ENCODE measurements at regions not wholly inside any gene's neighbourhood (a gene's known extent, or its start where the extent isn't known, plus 50 kb on each side); places are given as distances from the start of the nearest gene placed in this dataset.
"Not testable (repeated sequence)": the region's sequence is repeated elsewhere in the genome, so short reads cannot be mapped to it uniquely, and the experiment has no call there.

DNA sequence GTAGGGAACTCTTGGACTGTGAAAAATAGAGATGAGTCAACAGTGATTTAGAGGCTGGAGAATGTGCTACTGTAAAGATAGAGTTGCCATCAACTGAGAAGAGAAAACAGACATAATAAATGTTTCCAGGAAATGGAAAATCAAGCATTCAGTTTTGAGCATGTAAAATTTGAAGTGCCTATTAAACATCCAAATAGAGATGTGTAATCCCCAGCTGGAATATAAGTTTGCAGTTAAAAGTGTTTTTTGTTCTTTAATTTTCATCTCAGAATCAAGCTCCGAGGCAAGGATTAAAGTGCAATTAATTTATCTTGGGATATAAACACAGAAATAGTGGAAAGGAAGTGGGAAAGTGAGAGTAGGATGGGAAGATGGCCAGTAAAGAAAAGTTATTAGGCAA is 666.0 kb upstream of the RAG2 start:
- Mint-ChIP-seq H3K4me1 (no peaks in the 10 kb centered on the region), H3K27me3 (ENCODE audit: low read depth in 3 of 3) (no peaks in the 10 kb centered on the region), H3K36me3 (no peaks in the 10 kb centered on the region), H3K4me3 (no peak overlapping the region), H3K9me3 (peaks cover 0 to 7% (median 3%) of the 10 kb centered on the region in 7 donors), H3K27ac (no peak overlapping the region)
- Histone ChIP-seq H3K36me3 (replicated peaks in 1 of 2; ENCODE audit: control insufficient read depth in 1 of 2, insufficient read depth in 2 of 2, low read length in 2 of 2) (no peaks in the 10 kb centered on the region), H3K9me3 (replicated peaks in 1 of 2; ENCODE audit: control insufficient read depth in 1 of 2, insufficient read depth in 1 of 2, low read length in 2 of 2) (peaks cover 0 to 3% of the 10 kb centered on the region in 2 donors), H3K27ac (ENCODE audit: low read depth in 1 of 2, low read length in 2 of 2) (no peak overlapping the region), H3K4me2 (replicated peaks; ENCODE audit: extremely low read depth, low read length, poor library complexity, severe bottlenecking) (no peak overlapping the region), H3K4me1 (ENCODE audit: control insufficient read depth in 1 of 2, insufficient read depth in 2 of 2, low read length in 2 of 2) (no peaks in the 10 kb centered on the region), H3K79me2 (ENCODE audit: insufficient read depth, low read length) (no peaks in the 10 kb centered on the region), H4K20me1 (ENCODE audit: insufficient read depth, low read length) (no peaks in the 10 kb centered on the region), H3K4me3 (replicated peaks in 1 of 3; ENCODE audit: low read depth in 2 of 3, low read length in 3 of 3) (no peak overlapping the region), H2AFZ (ENCODE audit: insufficient read depth, low read depth, low read length, poor library complexity, severe bottlenecking) (no peak overlapping the region), H3K9ac (ENCODE audit: insufficient read depth, low read length, poor library complexity, severe bottlenecking) (no peak overlapping the region), H3K27me3 (ENCODE audit: control insufficient read depth in 2 of 2, insufficient read depth in 2 of 2, low read length in 2 of 2) (no peaks in the 10 kb centered on the region)
- TF ChIP-seq, protein P1, sequence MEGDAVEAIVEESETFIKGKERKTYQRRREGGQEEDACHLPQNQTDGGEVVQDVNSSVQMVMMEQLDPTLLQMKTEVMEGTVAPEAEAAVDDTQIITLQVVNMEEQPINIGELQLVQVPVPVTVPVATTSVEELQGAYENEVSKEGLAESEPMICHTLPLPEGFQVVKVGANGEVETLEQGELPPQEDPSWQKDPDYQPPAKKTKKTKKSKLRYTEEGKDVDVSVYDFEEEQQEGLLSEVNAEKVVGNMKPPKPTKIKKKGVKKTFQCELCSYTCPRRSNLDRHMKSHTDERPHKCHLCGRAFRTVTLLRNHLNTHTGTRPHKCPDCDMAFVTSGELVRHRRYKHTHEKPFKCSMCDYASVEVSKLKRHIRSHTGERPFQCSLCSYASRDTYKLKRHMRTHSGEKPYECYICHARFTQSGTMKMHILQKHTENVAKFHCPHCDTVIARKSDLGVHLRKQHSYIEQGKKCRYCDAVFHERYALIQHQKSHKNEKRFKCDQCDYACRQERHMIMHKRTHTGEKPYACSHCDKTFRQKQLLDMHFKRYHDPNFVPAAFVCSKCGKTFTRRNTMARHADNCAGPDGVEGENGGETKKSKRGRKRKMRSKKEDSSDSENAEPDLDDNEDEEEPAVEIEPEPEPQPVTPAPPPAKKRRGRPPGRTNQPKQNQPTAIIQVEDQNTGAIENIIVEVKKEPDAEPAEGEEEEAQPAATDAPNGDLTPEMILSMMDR (IDR thresholded peaks at IDR 0.05) = no peak
- 83% methylated on average over 1 of the region's 1 CpG for WGBS (ENCODE audit: insufficient coverage)
- intact Hi-C loops (cut with micrococcal nuclease) = no loop called here
- DNase-seq = no peak

DNA sequence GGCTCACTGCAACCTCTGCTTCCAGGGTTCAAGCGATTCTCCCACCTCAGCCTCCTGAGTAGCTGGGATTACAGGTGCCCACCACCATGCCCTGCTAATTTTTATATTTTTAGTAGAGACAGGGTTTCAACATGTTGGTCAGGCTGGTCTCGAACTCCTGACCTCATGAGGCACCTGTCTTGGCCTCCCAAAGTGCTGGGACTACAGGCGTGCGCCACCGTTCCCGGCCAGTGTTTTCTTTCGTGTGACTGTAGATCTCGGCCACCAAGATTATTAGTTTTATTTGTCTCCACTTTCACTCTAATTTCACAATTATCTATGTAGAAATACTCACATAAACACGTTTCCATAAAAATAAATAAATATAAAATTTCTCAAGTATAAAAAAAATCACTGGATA is 665.4 kb upstream of the RAG2 start:
- H3K36me3 ChIP-seq (replicated peaks in 1 of 2; ENCODE audit: control insufficient read depth in 1 of 2, insufficient read depth in 2 of 2, low read length in 2 of 2); H3K9me3 Mint-ChIP-seq; H3K4me3 ChIP-seq (replicated peaks in 1 of 3; ENCODE audit: low read depth in 2 of 3, low read length in 3 of 3); H3K9ac ChIP-seq (ENCODE audit: insufficient read depth, low read length, poor library complexity, severe bottlenecking); H3K27me3 Mint-ChIP-seq (ENCODE audit: low read depth in 3 of 3); H4K20me1 ChIP-seq (ENCODE audit: insufficient read depth, low read length); H3K4me1 ChIP-seq (ENCODE audit: control insufficient read depth in 1 of 2, insufficient read depth in 2 of 2, low read length in 2 of 2); H2AFZ ChIP-seq (ENCODE audit: insufficient read depth, low read depth, low read length, poor library complexity, severe bottlenecking); H3K36me3 Mint-ChIP-seq; H3K27ac Mint-ChIP-seq; H3K4me2 ChIP-seq (replicated peaks; ENCODE audit: extremely low read depth, low read length, poor library complexity, severe bottlenecking); DNase-seq; H3K4me1 Mint-ChIP-seq; H3K4me3 Mint-ChIP-seq; H3K27ac ChIP-seq (ENCODE audit: low read depth in 1 of 2, low read length in 2 of 2); H3K79me2 ChIP-seq (ENCODE audit: insufficient read depth, low read length); H3K9me3 ChIP-seq (replicated peaks in 1 of 2; ENCODE audit: control insufficient read depth in 1 of 2, insufficient read depth in 1 of 2, low read length in 2 of 2); H3K27me3 ChIP-seq (ENCODE audit: control insufficient read depth in 2 of 2, insufficient read depth in 2 of 2, low read length in 2 of 2); intact Hi-C loops (cut with micrococcal nuclease): not testable (repeated sequence)
- 92% methylated on average over 5 of the region's 9 CpGs for WGBS (ENCODE audit: insufficient coverage)
